22Rv1 (cell line): ENCODE measurements at regions not wholly inside any gene's neighbourhood (a gene's known extent, or its start where the extent isn't known, plus 50 kb on each side); places are given as distances from the start of the nearest gene placed in this dataset.

Experiments used
- H3K27ac ChIP-seq: fragments of 450-650 bp; 2 replicates; pipeline ENCODE4 v1.5.1; 2017
- ZFX ChIP-seq: fragments of 450-650 bp; IDR thresholded peaks from 2 replicates; pipeline ENCODE4 v1.6.1; 2017; ENCODE audit warnings: antibody characterized with exemption, borderline replicate concordance
- TF ChIP-seq, protein P1 (sequence below): fragments of 450-650 bp; IDR thresholded peaks from 2 replicates; pipeline ENCODE4 v1.5.1; 2017; ENCODE audit warnings: mild to moderate bottlenecking

DNA sequence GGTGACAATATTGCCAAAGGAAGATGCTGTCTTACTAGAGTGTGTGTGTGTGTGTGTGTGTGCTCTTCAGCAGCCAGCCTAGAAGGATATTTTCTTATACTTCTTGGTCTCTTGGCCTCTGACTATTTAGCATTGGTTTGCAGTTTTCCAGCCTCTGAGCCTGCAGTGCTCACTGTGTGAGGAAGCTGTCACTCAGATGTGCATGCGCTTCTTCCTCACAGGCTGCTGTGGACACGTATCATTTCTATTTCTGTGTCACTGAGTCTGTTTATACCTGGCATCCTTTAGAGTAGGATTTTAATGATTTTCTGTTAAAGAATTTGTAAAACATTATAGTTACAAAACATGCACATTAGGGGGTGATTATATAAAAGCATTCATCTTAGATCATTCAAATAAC, 83.3 kb downstream of the ALDH8A1 start:
- no peak overlapping the region for H3K27ac ChIP-seq
- TF ChIP-seq, protein P1, sequence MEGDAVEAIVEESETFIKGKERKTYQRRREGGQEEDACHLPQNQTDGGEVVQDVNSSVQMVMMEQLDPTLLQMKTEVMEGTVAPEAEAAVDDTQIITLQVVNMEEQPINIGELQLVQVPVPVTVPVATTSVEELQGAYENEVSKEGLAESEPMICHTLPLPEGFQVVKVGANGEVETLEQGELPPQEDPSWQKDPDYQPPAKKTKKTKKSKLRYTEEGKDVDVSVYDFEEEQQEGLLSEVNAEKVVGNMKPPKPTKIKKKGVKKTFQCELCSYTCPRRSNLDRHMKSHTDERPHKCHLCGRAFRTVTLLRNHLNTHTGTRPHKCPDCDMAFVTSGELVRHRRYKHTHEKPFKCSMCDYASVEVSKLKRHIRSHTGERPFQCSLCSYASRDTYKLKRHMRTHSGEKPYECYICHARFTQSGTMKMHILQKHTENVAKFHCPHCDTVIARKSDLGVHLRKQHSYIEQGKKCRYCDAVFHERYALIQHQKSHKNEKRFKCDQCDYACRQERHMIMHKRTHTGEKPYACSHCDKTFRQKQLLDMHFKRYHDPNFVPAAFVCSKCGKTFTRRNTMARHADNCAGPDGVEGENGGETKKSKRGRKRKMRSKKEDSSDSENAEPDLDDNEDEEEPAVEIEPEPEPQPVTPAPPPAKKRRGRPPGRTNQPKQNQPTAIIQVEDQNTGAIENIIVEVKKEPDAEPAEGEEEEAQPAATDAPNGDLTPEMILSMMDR: no peak
- TF ChIP-seq ZFX: no peak

DNA sequence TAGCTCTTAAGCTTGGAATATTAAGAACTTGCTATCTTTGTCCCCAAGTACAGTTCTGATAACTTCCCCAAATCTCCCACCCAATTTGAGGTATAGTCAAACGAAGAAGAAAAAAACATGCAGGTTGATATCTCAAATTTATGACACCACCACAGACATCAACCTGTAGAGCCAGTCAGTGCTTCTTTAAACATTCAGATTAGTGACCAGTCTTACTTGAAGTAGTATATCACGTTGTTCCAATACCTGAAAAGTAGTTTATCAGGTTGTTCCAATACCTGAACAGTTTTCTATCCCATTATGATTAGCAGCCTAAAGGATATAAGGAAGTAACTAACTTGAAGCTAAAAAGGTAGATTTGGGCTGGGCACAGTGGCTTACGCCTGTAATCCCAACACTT, 85.3 kb downstream of the ALDH8A1 start:
- no peak overlapping the region for H3K27ac ChIP-seq
- TF ChIP-seq, protein P1: no peak
- no peak for TF ChIP-seq ZFX

DNA sequence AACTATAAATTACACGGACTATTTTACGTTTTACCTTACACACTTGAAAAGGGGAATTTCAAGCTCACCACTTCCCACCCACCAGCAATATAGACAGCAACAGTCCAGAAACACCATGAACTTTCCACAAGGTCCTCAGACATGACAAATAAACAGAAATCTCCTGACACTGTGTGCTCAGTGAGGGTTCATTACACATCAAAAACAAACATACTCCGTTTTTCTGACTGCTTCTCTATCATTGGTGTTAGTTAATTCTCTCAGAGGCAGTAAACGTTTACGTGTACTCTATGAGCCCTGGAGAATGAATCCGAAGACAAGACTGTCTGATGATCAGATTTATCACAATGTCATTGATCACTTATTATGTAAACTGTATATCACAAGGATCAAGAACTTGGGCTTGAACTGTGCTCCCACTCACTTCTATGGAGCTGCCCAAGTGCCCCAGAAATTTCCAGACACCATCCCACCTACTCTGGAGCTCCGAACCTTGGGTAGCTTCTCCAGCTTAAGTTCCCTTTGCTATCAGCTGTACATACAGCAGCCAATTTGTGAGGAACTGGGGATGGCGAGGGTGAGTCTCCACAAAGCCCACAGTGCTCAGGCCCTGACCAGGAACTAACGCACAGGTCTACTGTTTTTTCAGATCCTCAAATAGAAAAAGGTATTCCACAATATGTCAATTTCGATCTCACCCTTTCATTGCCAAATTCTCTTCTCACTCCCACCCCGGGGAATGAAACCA, 86.0 kb downstream of the ALDH8A1 start:
- TF ChIP-seq, protein P1: no peak
- no peak for TF ChIP-seq ZFX
- H3K27ac ChIP-seq: no peak overlapping the region

DNA sequence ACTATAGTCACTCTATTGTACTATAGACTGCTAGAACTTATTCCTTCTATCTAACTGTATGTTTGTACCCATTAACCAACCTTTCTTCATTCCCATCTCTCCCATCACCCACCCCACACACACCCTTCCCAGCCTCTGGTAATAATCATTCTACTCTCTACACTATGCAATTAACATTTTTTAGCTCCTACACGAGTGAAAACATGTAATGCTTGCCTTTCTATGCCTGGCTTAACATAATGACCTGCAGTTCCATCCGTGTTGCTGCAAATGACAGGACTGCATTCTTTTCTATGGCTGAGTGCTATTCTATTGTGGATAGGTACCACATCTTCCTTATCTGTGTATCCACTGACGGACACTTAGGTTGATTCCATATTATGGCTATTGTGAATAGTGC, 95.5 kb downstream of the ALDH8A1 start:
- TF ChIP-seq, protein P1: no peak
- no peak for TF ChIP-seq ZFX
- H3K27ac ChIP-seq: no peak overlapping the region

DNA sequence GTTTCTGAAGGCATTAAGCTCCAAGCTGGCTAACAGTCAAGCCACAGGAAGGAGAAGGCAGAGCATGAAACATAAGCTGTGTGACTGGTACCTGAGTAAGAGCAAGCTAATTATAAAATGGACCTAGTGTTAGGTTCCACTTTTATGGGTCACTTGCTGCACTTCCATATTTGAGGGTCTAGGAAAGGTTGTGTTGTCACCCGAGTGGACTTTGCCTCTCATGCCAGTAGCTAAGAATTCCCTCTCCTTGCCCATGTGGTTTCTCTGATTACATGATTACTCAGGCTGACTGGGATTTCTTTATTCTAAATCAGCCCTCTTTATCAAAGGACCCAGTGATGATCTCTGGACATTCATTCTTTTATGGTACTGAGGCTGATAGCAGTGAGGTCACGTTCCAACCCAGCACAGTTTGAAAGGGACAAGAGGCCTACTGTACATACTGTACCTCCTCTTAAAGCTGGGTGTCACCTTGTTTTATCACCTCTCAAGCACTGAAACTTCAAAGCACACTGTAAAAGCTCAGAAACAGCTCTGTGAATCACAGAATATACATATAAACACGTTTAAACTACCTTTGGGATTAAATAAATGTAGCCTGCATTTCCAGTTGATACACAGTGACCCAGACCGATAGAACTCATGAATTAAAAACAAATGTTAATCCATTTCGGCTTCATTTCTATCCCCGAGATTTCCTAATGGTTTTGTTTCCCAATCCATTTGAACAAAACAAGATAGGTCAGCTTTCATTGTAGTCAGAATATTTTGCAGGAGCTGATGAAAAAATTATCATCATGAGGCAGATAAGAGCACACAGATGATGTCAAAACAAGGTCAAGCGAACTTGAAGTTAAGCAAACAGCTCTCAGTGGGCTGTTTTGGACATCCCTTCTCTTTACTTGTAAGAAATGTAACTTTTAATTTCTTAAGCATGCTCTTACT, 96.5 kb downstream of the ALDH8A1 start:
- TF ChIP-seq, protein P1: no peak
- no peak for TF ChIP-seq ZFX
- H3K27ac ChIP-seq: no peak overlapping the region

DNA sequence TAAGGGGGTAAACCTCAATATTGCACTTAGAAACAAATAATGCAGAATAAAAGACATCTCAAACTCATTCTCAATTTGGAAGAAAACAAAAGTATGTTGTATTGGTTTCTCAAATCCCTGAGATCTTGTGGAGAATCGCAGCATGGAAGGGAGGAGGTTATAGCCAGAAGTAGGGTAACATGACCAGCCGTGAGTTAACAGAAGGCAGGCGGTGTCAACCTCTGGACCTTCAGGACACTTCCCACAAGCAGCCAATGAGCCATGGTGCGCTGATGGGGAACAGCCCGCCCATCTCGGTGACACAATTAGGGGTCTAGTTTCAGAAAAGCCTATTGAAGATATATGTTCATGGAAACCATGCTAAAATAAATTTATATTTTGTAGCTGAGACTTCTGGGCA, 98.4 kb downstream of the ALDH8A1 start:
- TF ChIP-seq, protein P1: no peak
- no peak for TF ChIP-seq ZFX

More for the DNA sequence above, 98.4 kb downstream of the ALDH8A1 start:
- no peak overlapping the region for H3K27ac ChIP-seq
